Fibroblast of skin of abdomen (primary cell): ENCODE measurements at regions not wholly inside any gene's neighbourhood (a gene's known extent, or its start where the extent isn't known, plus 50 kb on each side); places are given as distances from the start of the nearest gene placed in this dataset.

Experiments used
- DNase-seq: peaks from one replicate; pipeline ENCODE4 v3.0.0-alpha.2; 2013

DNA sequence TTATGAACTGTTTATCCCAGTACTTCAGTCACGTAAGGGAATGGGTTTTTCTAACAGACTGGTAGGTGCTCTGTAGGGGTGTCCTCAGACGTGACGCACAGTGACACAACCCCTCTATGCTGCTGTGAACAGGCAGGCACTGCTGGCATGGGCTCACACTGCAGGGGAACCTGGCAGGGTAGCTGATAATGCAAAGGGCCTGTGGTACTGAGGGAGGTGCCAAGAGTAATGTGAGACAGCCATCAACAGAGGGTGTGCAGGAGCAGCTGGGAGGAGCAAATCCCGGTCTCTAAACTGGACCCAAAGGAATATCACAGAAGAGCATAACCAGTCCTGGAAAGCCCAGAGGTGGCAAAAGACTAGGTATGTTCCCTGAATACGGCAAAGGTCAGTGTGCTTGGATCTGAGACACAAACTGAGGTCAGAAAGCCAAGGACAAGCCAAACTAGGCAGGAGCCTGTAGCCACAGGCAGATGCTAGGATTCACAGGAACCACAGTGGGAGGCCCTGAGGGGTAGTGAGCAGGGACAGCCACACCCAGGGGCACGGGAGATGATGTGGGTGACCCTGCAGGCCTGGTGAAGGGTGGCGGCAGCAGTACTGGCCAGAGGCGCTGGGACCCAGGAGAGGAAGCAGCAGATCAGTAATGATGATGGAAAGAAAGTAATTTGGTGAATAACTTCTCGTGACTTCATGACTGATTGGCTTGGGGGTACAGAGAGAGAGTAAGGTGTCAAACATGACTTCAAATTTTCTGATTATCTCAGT lies 248.1 kb upstream of the CHRNA7 start:
- no peak for DNase-seq

- no peak for DNase-seq
Measured at GRCh38 chr15:31782951-31783350, 247.4 kb upstream of the CHRNA7 start.

DNA sequence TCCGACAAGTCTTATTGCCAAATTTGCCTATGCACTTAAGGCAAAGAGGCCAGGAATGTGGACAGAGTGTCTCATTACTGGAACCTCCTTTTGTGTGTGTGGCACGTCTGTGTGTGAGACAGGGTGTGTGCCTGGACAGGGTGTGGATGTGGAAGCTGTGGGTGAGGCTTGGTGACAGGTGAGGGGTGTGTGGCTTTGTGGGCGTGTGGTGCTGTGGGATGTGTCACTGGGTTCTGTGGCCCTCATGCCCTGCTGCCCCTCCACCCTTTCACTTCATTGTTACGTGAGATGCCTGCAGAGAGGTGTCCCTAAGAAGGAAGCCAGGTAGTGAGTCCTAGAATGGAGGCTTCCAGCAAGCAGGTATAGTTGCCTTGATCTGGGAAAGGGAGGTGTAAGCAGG lies 244.0 kb upstream of the CHRNA7 start:
- DNase-seq = no peak

DNA sequence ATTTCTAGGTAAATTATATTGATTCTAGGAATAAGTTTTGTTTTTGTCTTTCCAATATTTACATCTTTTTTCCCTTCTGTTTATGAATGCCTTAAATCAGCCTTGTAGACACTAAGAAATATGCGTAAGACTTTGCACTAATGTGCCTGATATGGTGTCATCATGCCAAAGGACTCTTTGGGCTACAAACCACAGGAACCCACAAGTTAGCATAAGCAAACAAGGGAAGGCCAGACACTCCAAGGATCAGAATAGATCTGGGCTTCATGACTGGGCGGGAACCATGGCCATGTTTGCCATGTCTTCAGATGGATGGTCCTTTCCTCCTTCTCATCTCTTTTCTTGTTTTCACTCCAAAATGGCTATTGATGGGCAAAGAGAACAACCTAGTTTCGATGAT lies 242.2 kb upstream of the CHRNA7 start:
- no peak for DNase-seq

DNA sequence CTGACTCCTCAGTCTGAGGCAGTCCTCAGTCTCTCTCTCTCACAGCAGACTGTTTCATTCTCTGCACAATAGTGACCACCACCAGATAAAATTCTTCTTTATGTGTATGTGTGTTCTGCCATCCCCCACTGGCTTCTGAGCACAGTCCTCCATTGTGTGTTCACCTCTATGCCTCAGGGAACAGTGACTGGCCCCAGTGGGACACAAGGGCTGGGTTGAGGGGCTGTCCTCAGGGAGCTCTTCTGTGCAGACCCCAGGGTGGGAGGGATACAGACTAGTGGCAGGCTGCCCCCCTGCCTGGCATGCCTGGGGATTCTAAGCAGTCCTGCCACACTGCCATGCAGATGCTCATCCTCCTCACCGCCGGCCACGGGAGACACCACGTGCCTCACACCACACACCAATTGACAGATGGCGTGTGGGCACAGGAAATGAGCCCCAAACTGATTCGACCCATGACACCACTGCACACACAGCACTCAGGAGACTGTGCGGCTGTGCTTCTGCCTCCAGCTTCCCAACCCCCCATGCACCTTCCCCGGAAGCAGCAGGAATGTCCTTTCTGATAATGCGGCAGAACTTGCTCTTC lies 237.6 kb upstream of the CHRNA7 start:
- DNase-seq = no peak

- DNase-seq = no peak
Measured at GRCh38 chr15:31799319-31799714, 231.0 kb upstream of the CHRNA7 start.

DNA sequence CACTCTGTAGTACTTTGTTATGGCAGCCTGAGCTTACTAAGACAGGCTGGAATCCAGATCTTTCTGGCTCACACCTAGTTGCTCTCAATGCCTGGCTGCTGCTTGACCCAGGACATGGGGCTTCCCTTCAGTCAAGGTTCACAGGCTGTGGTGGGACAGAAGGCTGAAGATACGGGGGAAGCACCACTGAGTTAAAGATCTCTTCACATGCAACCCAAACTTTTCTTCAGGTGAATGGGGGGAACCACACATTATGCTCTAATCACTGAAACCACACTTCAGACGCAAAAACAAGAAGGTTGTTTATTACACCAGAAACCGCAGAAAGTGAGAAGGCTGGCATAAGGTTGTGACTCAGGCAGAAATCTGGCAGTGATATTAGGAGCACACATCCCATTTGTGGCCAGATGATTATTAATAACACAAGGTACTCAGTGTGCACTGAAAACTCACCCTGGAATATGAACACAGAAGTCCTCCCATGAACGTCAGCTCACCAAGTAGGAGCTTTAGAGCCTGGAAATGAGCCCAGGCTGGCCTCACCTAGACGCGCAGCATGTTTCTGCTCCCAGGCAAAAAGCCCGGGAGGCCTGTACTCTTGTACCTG lies 230.5 kb upstream of the CHRNA7 start:
- DNase-seq = peak; percentile 48

DNA sequence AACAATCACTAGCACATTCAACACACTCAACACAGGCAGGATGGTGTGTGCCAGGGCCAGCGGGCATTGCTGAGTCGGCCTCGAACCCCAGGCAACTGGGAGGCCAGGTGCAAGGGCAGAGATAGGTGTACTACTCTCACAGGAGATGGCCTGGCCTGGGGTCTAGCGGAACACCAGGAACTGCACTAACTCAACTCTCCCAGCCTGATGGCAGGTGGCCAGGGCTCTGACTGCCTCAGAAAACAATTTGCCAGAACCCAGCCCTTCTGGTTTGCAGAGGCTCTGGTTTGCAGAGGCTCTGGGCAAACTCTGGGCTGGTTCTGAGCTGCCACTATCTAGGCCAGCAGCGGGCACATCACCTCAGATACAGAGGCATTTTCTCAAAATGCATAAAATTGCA lies 229.2 kb upstream of the CHRNA7 start:
- peak; percentile 23 for DNase-seq

GRCh38 chr15:31802761-31803160 lies 227.6 kb upstream of the CHRNA7 start:
- DNase-seq = no peak

DNA sequence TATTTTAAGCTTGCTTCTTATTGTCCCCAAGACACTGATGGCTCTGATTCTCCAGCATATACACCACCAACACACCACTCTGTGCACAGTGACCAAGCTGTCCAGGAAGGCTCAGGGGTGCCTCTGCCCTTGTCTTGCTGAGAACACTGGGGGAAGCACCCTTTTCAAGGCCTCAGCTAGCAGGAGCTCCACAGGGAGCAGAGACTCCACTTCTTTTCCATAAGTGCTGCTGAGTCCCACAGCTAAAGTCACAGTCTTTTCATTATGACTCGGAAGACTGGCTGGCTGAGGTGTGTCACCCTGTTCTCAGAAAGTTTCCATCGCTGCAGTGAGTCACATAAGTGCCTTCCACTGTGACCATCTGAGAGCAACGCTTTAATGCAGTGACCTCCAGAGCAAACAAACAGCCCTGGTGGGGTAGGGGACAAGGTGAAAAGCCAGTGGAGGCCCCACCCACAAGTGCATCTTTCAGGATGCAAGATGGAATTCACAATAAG lies 226.9 kb upstream of the CHRNA7 start:
- DNase-seq = peak; percentile 3

DNA sequence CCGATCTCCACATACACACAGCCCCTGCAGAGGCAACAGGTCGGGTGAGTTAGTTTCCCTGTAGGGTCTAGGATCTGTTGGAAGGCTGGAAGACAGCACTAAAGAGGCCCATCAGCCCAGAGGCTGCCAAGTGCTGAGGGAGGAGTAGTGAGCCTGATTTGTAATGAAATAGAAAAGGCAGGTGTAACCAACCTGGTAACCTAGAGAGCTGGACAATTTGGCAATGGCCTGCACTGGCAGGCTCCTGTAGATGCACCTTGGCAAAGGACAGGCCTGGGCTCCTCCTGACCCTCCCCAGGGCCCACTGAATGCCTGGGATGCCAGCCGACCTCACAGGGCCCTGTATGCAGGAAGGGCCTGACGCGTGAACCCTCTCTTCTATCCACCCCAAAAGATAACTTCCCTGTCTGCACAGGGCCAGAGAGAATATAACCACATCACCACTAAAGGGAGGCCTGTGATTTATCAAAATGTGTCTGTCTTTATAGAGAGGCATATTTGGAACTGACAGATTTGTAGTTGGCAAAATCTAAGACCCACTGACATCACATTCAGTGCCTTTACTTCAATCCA lies 225.1 kb upstream of the CHRNA7 start:
- no peak for DNase-seq

GRCh38 chr15:31806106-31806505 lies 224.2 kb upstream of the CHRNA7 start:
- DNase-seq = no peak

DNA sequence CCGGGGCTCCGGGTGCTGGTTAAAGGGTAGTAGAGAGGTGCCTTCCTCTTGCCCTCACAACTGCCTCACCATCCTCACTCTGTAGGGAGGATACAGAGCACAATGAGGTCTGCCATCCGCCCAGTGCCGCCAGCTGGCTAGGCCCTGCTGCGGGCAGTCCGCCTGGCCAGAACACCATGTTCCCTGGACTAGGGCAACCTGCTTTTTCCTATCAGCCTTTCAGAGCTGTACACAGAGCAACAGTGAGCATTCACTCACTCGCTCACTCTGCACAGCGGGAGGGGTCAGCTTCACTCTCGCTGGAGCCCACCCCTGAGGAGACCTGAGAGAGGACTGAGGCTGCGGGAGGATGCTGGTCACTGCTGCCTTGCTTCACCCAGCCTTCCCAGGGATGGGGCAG lies 218.7 kb upstream of the CHRNA7 start:
- DNase-seq = no peak

DNA sequence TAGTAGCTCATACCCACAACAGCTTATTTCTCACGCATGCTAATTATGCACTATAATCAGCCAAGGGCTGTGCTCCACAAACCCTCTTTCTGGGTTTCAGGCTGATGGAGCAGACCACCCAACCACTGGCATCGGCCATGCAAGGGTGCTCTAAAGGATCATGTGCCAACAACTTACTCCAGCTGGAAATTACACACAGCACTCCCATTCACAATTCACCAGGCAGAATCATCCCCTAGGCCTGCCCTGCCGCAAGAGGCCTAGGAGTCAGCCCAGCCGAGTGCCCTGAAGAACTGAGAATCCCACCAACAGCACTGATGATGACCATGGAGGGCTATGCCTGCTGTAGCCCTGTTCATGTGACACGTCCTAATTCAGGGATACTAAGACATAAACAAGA lies 216.2 kb upstream of the CHRNA7 start:
- DNase-seq = no peak

DNA sequence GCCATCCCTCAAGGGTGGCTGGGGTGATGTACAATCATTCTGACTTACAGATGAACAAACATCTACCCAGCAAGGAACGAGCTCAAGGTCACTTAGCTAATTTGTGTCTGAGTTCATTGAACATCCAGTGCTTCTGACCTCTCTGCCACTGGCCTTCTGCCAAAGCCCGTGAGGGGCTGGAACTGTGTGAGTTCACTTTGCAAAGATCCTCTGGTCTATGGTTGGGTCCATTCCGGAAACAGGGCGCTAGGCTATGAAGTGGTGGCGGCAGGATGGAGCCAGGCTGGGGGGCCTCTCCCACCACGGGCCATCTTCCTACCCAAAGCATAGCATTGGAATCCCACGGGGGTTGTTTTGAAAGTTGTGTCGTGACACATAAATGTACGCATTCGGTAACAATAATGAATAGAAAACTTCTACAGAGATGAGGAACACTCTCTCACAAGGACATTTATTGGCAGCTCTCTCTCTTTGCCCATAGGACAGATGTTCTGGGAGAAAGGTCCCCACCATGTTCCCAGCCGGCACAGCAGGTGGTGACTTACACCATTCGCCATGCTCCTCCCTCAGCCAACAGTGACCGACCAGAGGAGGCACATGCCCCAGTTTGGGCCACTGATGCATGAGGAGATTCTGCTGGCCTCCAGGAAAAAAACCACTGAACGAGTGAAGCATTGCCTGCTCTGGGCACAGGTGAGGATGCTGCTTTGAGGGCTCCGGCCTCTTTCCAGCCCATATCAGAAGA lies 214.7 kb upstream of the CHRNA7 start:
- no peak for DNase-seq

DNA sequence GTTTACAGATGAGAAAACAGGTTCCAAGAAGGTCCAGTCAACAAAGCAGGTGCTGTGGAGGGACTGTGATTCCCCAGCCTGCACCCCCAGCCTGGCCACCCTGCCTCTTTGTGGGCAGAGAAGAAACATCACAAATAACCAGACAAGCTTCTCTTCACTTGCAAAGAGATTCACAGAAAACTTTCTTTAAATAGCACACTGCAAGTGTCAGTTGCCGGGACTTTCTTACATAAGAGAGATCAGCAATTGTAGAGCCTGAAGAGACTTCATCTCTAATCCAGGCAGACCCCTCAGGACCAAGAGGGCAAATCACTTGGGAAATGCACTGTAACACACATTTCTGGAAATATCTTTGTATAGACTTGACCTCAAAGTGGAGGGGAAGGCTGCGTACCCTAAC lies 207.9 kb upstream of the CHRNA7 start:
- DNase-seq = no peak

GRCh38 chr15:31824024-31824423 lies 206.3 kb upstream of the CHRNA7 start:
- no peak for DNase-seq

- DNase-seq = no peak
Measured at GRCh38 chr15:31828594-31828993, 201.7 kb upstream of the CHRNA7 start.

- DNase-seq = no peak
Measured at GRCh38 chr15:31830591-31830990, 199.7 kb upstream of the CHRNA7 start.

- DNase-seq = no peak
Measured at GRCh38 chr15:31831596-31831995, 198.7 kb upstream of the CHRNA7 start.

GRCh38 chr15:31834654-31835053 lies 195.7 kb upstream of the CHRNA7 start:
- no peak for DNase-seq

- no peak for DNase-seq
Measured at GRCh38 chr15:31839388-31839787, 190.9 kb upstream of the CHRNA7 start.
